Endothelial cell of umbilical vein (primary cell): ENCODE measurements at regions not wholly inside any gene's neighbourhood (a gene's known extent, or its start where the extent isn't known, plus 50 kb on each side); places are given as distances from the start of the nearest gene placed in this dataset.

Source experiments
- CTCF ChIP-seq, 2 donors: IDR thresholded peaks; 1 replicate in 1 of 2; 2 replicates in 1 of 2; pipeline ENCODE4 v1.5.1; 2011; ENCODE audit warnings: low read length in 2 of 2, mild to moderate bottlenecking in 2 of 2, moderate library complexity in 2 of 2, control low read depth in 1 of 2, inconsistent platforms in 1 of 2, low read depth in 1 of 2; ENCODE audit not compliant: insufficient read depth in 1 of 2; ENCODE audit errors: extremely low read depth in 1 of 2
- GATA2 ChIP-seq: IDR thresholded peaks from 2 replicates; pipeline ENCODE4 v1.7.0; 2011; ENCODE audit warnings: low read depth, mild to moderate bottlenecking, moderate library complexity, mixed read lengths, low read length; ENCODE audit not compliant: insufficient read length, insufficient read depth
- MAX ChIP-seq: IDR thresholded peaks from 2 replicates; pipeline ENCODE4 v1.6.1; 2011; ENCODE audit not compliant: insufficient read depth, insufficient read length
- POLR2A ChIP-seq: IDR thresholded peaks from 2 replicates; pipeline ENCODE4 v1.6.1; 2012; ENCODE audit warnings: low read depth, mild to moderate bottlenecking, control low read depth, low read length
- POLR2AphosphoS5 ChIP-seq: IDR thresholded peaks from 2 replicates; pipeline ENCODE4 v1.6.1; 2012; ENCODE audit warnings: low read depth, mild to moderate bottlenecking, control low read depth, low read length, moderate library complexity; ENCODE audit not compliant: insufficient read depth

- TF ChIP-seq CTCF (IDR thresholded peaks at IDR 0.05; ENCODE audit: extremely low read depth in 1 of 2, insufficient read depth in 1 of 2, low read depth in 1 of 2, low read length in 2 of 2) (no peak), MAX (no peak), GATA2 (no peak), POLR2A (no peak), POLR2AphosphoS5 (no peak)
These were observed 147.1 kb upstream of the MYO3A start for GRCh38 chr10:25786899-25787298.
